ENCODE measurements at regions not wholly inside any gene's neighbourhood (a gene's known extent, or its start where the extent isn't known, plus 50 kb on each side); places are given as distances from the start of the nearest gene placed in this dataset.

- Mint-ChIP-seq H3K36me3 (ENCODE audit: low read depth, unreplicated experiment) (no peaks in the 10 kb centered on the region), H3K4me3 (ENCODE audit: unreplicated experiment) (no peak overlapping the region), H3K9me3 (ENCODE audit: unreplicated experiment) (no peaks in the 10 kb centered on the region), H3K27me3 (ENCODE audit: low read depth, unreplicated experiment) (no peaks in the 10 kb centered on the region), H3K4me1 (ENCODE audit: low read depth, unreplicated experiment) (no peaks in the 10 kb centered on the region), H3K27ac (ENCODE audit: unreplicated experiment) (no peak overlapping the region)
- Histone ChIP-seq H3K4me1 (ENCODE audit: insufficient read depth, low read length) (no peaks in the 10 kb centered on the region), H3K9me3 (ENCODE audit: insufficient read depth, low read depth, low read length) (no peaks in the 10 kb centered on the region), H3K27me3 (ENCODE audit: insufficient read depth, low read length) (no peaks in the 10 kb centered on the region), H2AFZ (ENCODE audit: low read depth, low read length) (no peak overlapping the region), H3K27ac (ENCODE audit: low read depth, low read length) (no peak overlapping the region), H3K9ac (ENCODE audit: low read length) (no peak overlapping the region), H3K4me2 (ENCODE audit: low read length) (no peak overlapping the region), H3K4me3 (ENCODE audit: insufficient read depth, low read depth, low read length) (no peak overlapping the region), H3K36me3 (ENCODE audit: insufficient read depth, low read length) (no peaks in the 10 kb centered on the region), H3K79me2 (ENCODE audit: insufficient read depth, low read length) (no peaks in the 10 kb centered on the region), H4K20me1 (ENCODE audit: insufficient read depth, low read length) (no peaks in the 10 kb centered on the region)
- DNase-seq (ENCODE audit: low read depth) (no peak), FAIRE-seq (no peak)
- TF ChIP-seq CTCF (IDR thresholded peaks at IDR 0.05; ENCODE audit: insufficient read depth, low read depth, low read length) (no peak), EZH2 (IDR thresholded peaks at IDR 0.05; ENCODE audit: insufficient read depth, low read length) (no peak)
Observed at GRCh38 chr2:223166215-223166493, 114.2 kb downstream of the KCNE4 start.

- H3K9ac ChIP-seq (ENCODE audit: low read length): no peak overlapping the region
- no peak for TF ChIP-seq EZH2 (IDR thresholded peaks at IDR 0.05; ENCODE audit: insufficient read depth, low read length)
- TF ChIP-seq CTCF (IDR thresholded peaks at IDR 0.05; ENCODE audit: insufficient read depth, low read depth, low read length): no peak
- no peaks in the 10 kb centered on the region for H3K4me1 Mint-ChIP-seq (ENCODE audit: low read depth, unreplicated experiment)
- no peaks in the 10 kb centered on the region for H4K20me1 ChIP-seq (ENCODE audit: insufficient read depth, low read length)
- no peak for DNase-seq (ENCODE audit: low read depth)
- no peaks in the 10 kb centered on the region for H3K79me2 ChIP-seq (ENCODE audit: insufficient read depth, low read length)
- no peak overlapping the region for H3K4me3 Mint-ChIP-seq (ENCODE audit: unreplicated experiment)
- H3K27ac Mint-ChIP-seq (ENCODE audit: unreplicated experiment): no peak overlapping the region
- H3K27ac ChIP-seq (ENCODE audit: low read depth, low read length): no peak overlapping the region
- no peak overlapping the region for H3K4me3 ChIP-seq (ENCODE audit: insufficient read depth, low read depth, low read length)
- H3K9me3 Mint-ChIP-seq (ENCODE audit: unreplicated experiment): no peaks in the 10 kb centered on the region
- no peaks in the 10 kb centered on the region for H3K9me3 ChIP-seq (ENCODE audit: insufficient read depth, low read depth, low read length)
- H3K27me3 Mint-ChIP-seq (ENCODE audit: low read depth, unreplicated experiment): no peaks in the 10 kb centered on the region
- H3K36me3 ChIP-seq (ENCODE audit: insufficient read depth, low read length): no peaks in the 10 kb centered on the region
- H3K4me2 ChIP-seq (ENCODE audit: low read length): no peak overlapping the region
- FAIRE-seq: no peak
- H3K27me3 ChIP-seq (ENCODE audit: insufficient read depth, low read length): no peaks in the 10 kb centered on the region
- no peak overlapping the region for H2AFZ ChIP-seq (ENCODE audit: low read depth, low read length)
- no peaks in the 10 kb centered on the region for H3K36me3 Mint-ChIP-seq (ENCODE audit: low read depth, unreplicated experiment)
- no peaks in the 10 kb centered on the region for H3K4me1 ChIP-seq (ENCODE audit: insufficient read depth, low read length)
Observed at GRCh38 chr2:223166983-223167650, 115.1 kb downstream of the KCNE4 start.

DNA sequence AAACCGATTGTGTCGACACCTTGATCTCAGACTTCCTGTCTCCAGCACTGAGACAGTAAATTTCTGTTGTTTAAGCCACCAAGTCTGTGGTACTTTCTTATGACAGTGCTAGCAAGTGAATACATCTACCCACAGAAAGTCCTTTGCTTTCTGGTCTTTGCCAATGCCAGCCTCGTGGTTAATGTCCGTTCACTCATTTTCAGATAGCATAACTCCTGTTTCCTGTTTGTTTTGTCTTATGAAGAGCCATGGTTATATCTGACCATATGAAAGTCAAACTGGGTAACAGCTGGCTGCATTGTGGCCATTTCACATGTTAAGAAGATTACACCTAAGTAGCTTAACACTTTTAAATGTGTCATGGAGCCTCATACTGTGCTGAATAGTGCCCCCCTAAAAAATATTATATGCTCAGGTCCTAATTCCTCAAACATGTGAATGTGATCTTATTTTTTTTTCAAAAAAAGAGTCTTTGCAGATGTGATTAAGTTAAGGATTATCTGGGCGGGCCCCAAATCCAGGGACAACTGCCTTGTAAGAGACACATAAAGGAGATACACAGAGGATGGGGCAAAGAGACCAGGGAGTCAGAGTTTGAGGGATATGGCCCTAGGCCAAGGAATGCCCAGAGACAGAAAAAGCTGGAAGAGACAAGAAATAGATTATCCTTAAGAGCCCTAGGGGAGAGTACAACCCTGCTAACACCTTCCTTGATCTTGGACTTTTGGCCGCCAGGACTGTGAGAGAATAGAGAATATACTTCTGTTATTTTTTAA is 118.0 kb downstream of the KCNE4 start:
- H2AFZ ChIP-seq (ENCODE audit: low read depth, low read length): no peak overlapping the region
- no peaks in the 10 kb centered on the region for H4K20me1 ChIP-seq (ENCODE audit: insufficient read depth, low read length)
- no peaks in the 10 kb centered on the region for H3K27me3 ChIP-seq (ENCODE audit: insufficient read depth, low read length)
- FAIRE-seq (no peak), DNase-seq (ENCODE audit: low read depth) (no peak)
- TF ChIP-seq EZH2 (IDR thresholded peaks at IDR 0.05; ENCODE audit: insufficient read depth, low read length) (no peak), CTCF (IDR thresholded peaks at IDR 0.05; ENCODE audit: insufficient read depth, low read depth, low read length) (no peak)
- H3K4me1 Mint-ChIP-seq (ENCODE audit: low read depth, unreplicated experiment): no peaks in the 10 kb centered on the region
- H3K36me3 Mint-ChIP-seq (ENCODE audit: low read depth, unreplicated experiment): no peaks in the 10 kb centered on the region
- no peak overlapping the region for H3K4me3 ChIP-seq (ENCODE audit: insufficient read depth, low read depth, low read length)
- no peaks in the 10 kb centered on the region for H3K4me1 ChIP-seq (ENCODE audit: insufficient read depth, low read length)
- H3K4me2 ChIP-seq (ENCODE audit: low read length): no peak overlapping the region
- no peak overlapping the region for H3K4me3 Mint-ChIP-seq (ENCODE audit: unreplicated experiment)
- H3K36me3 ChIP-seq (ENCODE audit: insufficient read depth, low read length): no peaks in the 10 kb centered on the region
- peaks cover 4% of the 10 kb centered on the region for H3K27me3 Mint-ChIP-seq (ENCODE audit: low read depth, unreplicated experiment)
- no peaks in the 10 kb centered on the region for H3K9me3 Mint-ChIP-seq (ENCODE audit: unreplicated experiment)
- no peak overlapping the region for H3K9ac ChIP-seq (ENCODE audit: low read length)
- no peak overlapping the region for H3K27ac ChIP-seq (ENCODE audit: low read depth, low read length)
- no peak overlapping the region for H3K27ac Mint-ChIP-seq (ENCODE audit: unreplicated experiment)
- H3K79me2 ChIP-seq (ENCODE audit: insufficient read depth, low read length): no peaks in the 10 kb centered on the region
- H3K9me3 ChIP-seq (ENCODE audit: insufficient read depth, low read depth, low read length): no peaks in the 10 kb centered on the region
